ENCODE measurements at regions not wholly inside any gene's neighbourhood (a gene's known extent, or its start where the extent isn't known, plus 50 kb on each side); places are given as distances from the start of the nearest gene placed in this dataset.

- no peak for DNase-seq (ENCODE audit: low spot score)
- TF ChIP-seq CTCF (IDR thresholded peaks at IDR 0.05; ENCODE audit: extremely low read depth, missing control alignments), result no peak
Observed at GRCh38 chr18:5061785-5062184, 135.3 kb downstream of the AKAIN1 start.

GRCh38 chr18:5060543-5060942 lies 136.5 kb downstream of the AKAIN1 start:
- DNase-seq (ENCODE audit: low spot score), result no peak
- no peak for TF ChIP-seq CTCF (IDR thresholded peaks at IDR 0.05; ENCODE audit: extremely low read depth, missing control alignments)

GRCh38 chr18:5059696-5060032 lies 137.4 kb downstream of the AKAIN1 start:
- no peak for TF ChIP-seq CTCF (IDR thresholded peaks at IDR 0.05; ENCODE audit: extremely low read depth, missing control alignments)
- DNase-seq (ENCODE audit: low spot score), result no peak

GRCh38 chr18:5058768-5059695 lies 138.0 kb downstream of the AKAIN1 start:
- peak; percentile 33 for DNase-seq (ENCODE audit: low spot score)
- TF ChIP-seq CTCF (IDR thresholded peaks at IDR 0.05; ENCODE audit: extremely low read depth, missing control alignments), result no peak

GRCh38 chr18:5057386-5058348 lies 139.4 kb downstream of the AKAIN1 start:
- peak; percentile 76 for TF ChIP-seq CTCF (IDR thresholded peaks at IDR 0.05; ENCODE audit: extremely low read depth, missing control alignments)
- peak; percentile 61 for DNase-seq (ENCODE audit: low spot score)

GRCh38 chr18:5052491-5052890 lies 144.6 kb downstream of the AKAIN1 start:
- TF ChIP-seq CTCF (IDR thresholded peaks at IDR 0.05; ENCODE audit: extremely low read depth, missing control alignments), result no peak
- no peak for DNase-seq (ENCODE audit: low spot score)

- no peak for TF ChIP-seq CTCF (IDR thresholded peaks at IDR 0.05; ENCODE audit: extremely low read depth, missing control alignments)
- DNase-seq (ENCODE audit: low spot score), result no peak
Observed at GRCh38 chr18:5051207-5051606, 145.8 kb downstream of the AKAIN1 start.
